ENCODE measurements at regions not wholly inside any gene's neighbourhood (a gene's known extent, or its start where the extent isn't known, plus 50 kb on each side); places are given as distances from the start of the nearest gene placed in this dataset.

GRCh38 chr4:33302321-33302720 lies 2582.2 kb downstream of the PCDH7 start:
- DNase-seq = no peak

- DNase-seq = no peak
Measured at GRCh38 chr4:33306131-33306530, 2586.0 kb downstream of the PCDH7 start.

- no peak for DNase-seq
Measured at GRCh38 chr4:33316033-33316432, 2595.9 kb downstream of the PCDH7 start.

GRCh38 chr4:33316578-33316977 lies 2596.4 kb downstream of the PCDH7 start:
- DNase-seq = no peak

GRCh38 chr4:33323393-33323792 lies 2603.2 kb downstream of the PCDH7 start:
- DNase-seq = no peak

- DNase-seq = no peak
Measured at GRCh38 chr4:33334416-33334815, 2614.2 kb downstream of the PCDH7 start.

GRCh38 chr4:33339762-33340161 lies 2619.6 kb downstream of the PCDH7 start:
- no peak for DNase-seq

GRCh38 chr4:33340168-33340567 lies 2620.0 kb downstream of the PCDH7 start:
- no peak for DNase-seq

- no peak for DNase-seq
Measured at GRCh38 chr4:33349376-33349775, 2629.2 kb downstream of the PCDH7 start.

- DNase-seq = no peak
Measured at GRCh38 chr4:33357121-33357520, 2637.0 kb downstream of the PCDH7 start.

- DNase-seq = no peak
Measured at GRCh38 chr4:33369446-33369845, 2649.3 kb downstream of the PCDH7 start.

GRCh38 chr4:33381816-33382215 lies 2661.6 kb downstream of the PCDH7 start:
- DNase-seq = no peak

GRCh38 chr4:33386764-33387163 lies 2666.6 kb downstream of the PCDH7 start:
- DNase-seq = no peak

GRCh38 chr4:33390976-33391375 lies 2670.8 kb downstream of the PCDH7 start:
- no peak for DNase-seq

- DNase-seq = no peak
Measured at GRCh38 chr4:33395731-33396485, 2675.7 kb downstream of the PCDH7 start.

- no peak for DNase-seq
Measured at GRCh38 chr4:33400504-33400903, 2680.3 kb downstream of the PCDH7 start.

- DNase-seq = no peak
Measured at GRCh38 chr4:33407496-33407895, 2687.3 kb downstream of the PCDH7 start.

GRCh38 chr4:33411182-33411581 lies 2691.0 kb downstream of the PCDH7 start:
- no peak for DNase-seq

- no peak for DNase-seq
Measured at GRCh38 chr4:33421887-33422286, 2701.7 kb downstream of the PCDH7 start.

- no peak for DNase-seq
Measured at GRCh38 chr4:33422656-33423055, 2702.5 kb downstream of the PCDH7 start.

- no peak for DNase-seq
Measured at GRCh38 chr4:33425936-33426335, 2705.8 kb downstream of the PCDH7 start.

- DNase-seq = no peak
Measured at GRCh38 chr4:33427676-33428075, 2707.5 kb downstream of the PCDH7 start.

GRCh38 chr4:33429971-33430370 lies 2709.8 kb downstream of the PCDH7 start:
- DNase-seq = no peak

GRCh38 chr4:33437406-33437805 lies 2717.2 kb downstream of the PCDH7 start:
- DNase-seq = no peak

- no peak for DNase-seq
Measured at GRCh38 chr4:33446953-33447352, 2726.8 kb downstream of the PCDH7 start.

All from stimulated activated CD8-positive, alpha-beta memory T cell treated with anti-CD3 and anti-CD28 coated beads, Interleukin-4, amount 100 ng/mL, for 48 hours (primary cell).